Hematopoietic multipotent progenitor cell (in vitro differentiated cells): ENCODE measurements at regions not wholly inside any gene's neighbourhood (a gene's known extent, or its start where the extent isn't known, plus 50 kb on each side); places are given as distances from the start of the nearest gene placed in this dataset.

Source experiments
- DNase-seq, 3 donors: peaks; one replicate each; pipeline ENCODE4 v3.0.0-alpha.2; 2011 to 2015; ENCODE audit warnings: low read depth in 2 of 3, low spot score in 2 of 3

DNA sequence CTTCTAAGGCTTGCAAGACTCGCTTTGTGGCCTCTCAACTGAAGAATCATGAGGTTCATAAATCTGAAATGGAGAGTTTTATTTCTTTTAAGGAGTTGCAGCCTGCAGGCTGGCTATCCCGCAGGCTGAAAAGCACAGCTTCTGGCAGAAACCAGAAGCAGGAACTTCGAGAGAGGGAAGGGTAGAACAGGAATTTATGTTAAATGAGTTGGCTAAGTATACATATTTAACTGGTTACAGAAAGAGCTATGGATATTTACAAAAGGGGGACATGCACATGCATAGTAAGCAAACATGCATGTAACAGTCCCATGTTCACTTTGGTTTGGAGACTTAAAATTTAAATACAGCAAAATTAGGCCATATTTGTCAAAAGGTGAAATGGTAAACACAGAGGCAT is 787.0 kb downstream of the TFAP2A start:
- no peak for DNase-seq

DNA sequence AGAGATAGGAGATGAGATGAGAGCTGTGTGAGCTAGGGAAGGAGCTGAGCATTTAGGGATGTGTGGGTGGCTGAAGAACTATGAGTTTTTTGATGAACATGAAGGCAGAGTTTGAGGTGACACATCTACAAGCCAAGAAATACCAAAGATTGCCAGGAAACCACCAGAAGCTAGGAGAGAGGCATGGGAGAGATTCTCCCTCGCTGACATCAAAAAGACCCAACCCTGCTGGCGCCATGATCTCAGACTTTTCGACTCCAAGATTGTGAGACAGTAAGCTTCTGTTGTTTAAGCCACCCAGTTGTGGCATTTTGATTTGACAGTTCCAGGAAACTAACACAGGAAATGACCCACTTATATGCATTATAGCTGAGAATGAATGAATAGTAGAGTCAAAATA is 790.9 kb downstream of the TFAP2A start:
- no peak for DNase-seq

DNA sequence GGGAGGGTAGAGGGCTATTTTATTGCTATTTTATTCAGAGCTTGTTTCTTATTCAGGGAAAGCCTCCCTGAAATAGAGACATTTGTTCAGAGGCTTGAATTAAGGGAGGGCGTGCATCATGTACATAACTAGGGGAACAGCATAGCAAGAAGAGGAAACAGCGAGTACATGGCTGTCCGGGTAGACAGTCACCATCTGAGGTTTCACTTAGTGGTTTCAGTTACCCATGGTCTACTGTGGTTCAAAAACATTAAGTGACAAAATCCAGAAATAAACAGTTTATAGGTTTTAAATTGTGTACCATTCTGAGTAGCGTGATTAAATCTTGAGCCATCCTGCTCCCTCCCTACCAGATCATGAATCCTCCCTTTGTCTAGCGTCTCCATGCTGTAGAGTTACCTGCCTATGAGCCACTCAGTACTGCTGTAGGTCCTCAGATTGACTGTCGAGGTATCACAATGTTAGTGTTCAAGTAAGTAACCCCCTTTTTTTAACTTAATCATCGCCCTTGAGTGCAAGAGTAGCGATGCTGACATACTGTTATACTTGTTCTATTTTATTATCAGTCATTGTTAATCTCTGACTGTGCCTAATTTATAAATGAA is 791.5 kb downstream of the TFAP2A start:
- no peak for DNase-seq

DNA sequence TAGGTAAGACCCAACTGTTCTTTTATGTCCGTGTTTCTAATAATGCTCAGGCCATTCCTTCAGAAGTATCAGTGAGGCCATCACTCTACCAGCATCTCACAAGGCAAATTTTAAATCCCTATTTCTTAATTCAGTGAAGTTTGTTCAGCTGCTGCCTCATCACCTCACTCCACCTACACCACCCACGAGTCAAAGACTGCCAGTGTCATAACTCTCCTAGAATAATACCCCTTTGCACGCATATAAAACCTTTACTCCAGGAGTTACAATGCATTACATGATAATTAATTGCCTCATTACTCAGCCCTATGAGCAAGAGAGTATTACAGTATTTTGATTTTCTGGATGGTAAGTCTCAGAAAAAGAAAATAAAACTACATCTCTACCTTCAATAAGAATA is 793.6 kb downstream of the TFAP2A start:
- no peak for DNase-seq

DNA sequence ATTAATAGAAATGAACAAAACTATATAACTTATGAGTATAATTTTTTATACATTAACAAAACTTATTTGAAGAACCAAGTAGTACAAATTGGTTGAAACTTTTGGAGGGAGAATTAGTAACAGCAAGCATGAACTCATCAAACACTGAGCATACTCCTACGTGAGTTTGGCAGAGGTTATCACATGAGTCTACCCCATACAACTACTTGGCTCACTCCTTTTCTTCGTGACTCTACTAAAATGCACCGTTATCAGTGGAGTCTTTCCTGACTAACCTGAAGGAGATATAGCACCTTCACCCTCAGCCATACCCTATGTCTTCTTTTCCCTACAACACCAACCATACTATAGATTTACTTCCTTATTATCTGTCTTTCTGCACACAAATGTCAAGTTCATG is 794.2 kb downstream of the TFAP2A start:
- DNase-seq = no peak

DNA sequence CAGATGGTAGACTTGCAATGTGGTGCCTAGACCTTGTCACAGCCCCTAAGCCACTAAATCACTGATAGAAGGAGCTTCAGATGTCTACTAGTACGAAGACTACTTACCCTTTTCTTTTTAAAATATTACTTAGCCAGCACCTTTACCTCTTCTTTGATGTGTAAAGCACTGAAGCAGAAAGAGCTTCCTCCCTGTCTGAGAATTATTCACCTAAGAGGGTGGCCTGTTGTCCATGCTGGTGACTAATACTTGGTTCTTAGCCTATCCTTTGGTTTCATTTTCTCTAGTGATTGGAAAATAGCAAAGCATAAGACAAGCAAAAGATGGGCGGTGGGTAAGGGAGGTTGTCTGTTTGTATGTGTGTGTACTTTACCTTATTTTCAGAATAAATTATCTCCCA is 794.6 kb downstream of the TFAP2A start:
- no peak for DNase-seq

DNA sequence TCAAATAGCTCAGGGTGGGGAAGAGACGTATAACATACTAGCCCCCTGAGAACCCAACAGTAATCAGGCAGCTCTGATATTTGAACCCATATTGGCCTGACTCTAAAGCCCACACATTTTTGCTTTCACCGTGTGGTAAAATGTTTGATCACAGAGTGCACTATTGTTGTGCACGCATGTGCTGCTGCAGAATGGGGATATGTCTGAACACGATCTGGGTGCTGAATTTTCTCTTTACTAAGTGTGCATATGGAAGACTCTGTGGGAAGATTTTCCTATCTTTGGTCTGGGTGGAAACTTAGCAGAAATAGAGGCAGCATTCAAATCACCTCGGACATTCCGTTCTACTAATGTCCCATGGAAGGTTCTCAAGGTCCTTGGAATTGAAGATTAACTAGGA is 800.1 kb downstream of the TFAP2A start:
- DNase-seq = no peak

DNA sequence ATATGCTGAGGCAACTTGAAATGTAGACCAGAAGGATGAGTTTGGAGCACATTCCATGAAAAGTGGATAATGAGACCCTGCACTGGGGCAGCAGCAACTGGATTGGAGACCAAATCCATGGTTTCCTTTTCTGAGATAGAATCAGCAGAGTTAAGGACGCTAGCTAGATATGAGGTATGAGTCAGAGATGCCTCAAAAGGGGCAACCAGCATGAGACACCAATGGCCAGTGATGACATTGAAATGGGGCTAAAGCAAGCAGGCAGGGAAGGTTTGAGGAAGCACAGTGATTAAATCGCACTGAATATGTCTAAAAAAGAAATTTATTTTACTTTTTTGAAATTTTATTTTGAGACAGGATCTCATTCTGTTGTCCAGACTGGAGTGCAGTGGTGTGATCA is 802.4 kb downstream of the TFAP2A start:
- DNase-seq = no peak

DNA sequence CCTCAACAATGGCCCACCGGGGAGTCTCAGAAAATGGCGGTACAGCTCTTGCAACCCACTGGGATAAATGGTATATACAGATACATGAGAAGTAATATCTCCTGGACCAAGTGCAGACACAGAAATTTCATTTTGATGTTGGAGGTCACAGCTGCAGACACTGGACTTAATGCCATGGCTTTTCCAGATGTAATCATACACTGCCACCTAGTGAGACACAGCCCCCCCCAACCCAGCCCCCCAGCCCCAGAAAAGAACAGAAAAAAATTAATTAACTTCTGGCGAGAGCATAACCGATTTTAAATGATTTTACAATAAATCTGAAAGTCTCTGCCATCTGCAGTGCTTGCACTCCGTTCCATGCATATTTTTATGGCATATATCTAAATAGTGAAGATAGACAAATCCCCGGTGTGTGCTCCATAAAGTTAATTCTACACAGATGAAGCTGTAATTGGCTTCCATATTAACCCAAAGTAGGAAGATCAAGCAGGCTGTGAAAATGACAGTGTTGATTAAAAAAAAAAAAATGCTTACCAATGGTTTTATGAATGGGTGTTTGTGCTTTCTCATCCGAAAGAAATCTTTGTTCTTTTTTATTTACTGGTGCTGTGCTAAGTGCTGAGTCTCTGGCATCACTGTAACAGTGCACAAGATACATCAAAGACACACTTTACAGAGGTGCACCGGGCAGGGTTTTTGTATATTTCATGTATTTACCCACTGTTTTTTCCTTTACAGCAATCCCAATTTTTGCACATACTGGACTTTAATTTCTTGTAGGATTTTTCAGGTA is 804.1 kb downstream of the TFAP2A start:
- DNase-seq = no peak

DNA sequence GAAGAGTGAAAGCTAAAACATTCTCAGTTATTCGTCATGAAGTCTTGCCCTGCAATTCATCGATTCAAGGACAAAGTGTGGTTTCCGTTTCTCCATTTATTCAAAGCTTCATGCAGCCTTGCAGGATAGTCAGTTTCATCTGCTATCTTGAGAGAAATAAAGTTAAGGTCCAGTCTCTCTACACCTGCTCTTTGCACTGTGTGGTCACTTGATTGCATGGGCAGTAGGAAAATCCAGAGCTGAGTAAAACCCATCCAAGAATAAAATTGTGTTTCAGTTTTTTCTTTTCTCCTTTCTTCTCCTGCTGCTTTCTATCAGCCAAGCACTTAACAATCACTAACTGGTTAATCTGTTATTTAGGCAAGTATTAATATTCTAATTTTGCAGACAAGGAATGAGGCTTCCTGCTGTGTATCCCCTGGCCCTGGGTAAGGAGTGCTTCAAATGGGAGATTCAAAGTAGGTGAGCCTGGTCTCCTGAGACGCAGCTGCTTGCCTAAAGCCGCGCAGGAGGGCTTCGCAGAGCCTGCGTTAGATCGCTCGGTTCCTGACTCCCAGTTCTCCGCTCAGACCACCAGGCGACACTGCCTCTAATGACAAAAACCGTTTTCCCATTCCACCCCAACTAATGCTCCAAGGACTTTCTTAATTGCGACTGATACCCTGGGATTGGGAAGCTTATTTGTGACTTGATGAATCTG is 808.3 kb downstream of the TFAP2A start:
- no peak for DNase-seq

DNA sequence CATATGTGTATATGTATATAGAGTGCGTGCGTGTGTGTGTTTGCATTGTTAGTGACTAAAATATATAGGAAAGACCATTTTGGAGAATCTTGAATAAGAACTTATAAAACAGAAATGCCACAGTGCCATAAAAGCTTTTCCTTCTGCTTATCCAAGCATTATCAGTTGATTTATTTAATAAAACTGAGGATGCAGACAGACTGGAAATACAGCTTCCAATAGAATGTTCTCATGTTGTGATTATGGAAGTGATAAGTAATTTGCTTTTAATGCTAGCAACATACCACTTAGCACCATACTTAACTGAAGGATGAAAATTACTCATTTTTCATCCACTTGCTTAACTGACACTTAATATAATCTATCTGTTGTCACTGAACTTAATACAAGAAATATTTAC is 820.1 kb downstream of the TFAP2A start:
- no peak for DNase-seq

DNA sequence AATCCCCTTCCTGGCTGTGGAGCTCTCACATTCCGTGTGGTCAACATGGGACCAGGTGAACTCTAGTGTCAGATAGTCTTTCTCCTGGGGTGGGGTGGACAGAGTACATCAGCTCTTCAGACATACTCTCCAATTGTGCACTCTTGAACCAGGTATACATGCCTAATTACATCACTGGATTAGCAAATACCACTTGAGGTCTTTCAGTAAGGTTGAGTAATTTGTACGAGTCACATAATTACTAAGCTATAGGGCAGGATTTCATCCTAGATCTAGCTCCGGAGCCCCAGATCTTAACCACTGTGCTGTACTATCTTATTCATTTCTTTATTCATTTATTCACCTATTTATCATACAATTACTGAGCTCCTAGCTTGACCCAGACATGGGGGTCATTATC is 821.3 kb downstream of the TFAP2A start:
- DNase-seq = no peak

DNA sequence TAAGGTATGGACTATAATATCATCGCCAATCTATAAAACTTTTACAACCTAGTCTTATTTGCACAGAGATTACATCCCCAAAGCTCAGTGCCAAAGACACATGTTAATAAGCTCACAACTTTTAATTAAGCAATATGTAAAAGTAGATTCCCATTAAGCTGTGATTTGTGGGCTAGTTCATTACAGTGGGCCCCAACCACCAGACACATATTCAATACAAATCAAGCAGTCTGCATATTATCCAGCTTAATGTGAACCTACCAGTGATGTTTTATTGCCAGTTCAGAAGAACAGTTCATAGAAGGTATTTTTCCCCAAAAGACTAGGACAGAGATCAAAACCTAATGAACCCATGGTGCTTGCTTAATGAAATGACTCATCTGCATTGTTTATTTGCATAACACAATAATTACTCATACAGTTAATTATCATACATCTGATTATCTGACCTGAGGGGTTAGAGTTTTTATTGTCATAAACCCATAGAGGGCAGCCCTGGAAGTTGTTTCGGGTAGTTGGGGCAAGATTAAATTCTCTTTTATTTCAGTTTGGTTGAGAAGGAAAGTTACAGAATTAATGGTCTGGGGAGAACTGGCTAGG is 831.0 kb downstream of the TFAP2A start:
- DNase-seq = no peak

DNA sequence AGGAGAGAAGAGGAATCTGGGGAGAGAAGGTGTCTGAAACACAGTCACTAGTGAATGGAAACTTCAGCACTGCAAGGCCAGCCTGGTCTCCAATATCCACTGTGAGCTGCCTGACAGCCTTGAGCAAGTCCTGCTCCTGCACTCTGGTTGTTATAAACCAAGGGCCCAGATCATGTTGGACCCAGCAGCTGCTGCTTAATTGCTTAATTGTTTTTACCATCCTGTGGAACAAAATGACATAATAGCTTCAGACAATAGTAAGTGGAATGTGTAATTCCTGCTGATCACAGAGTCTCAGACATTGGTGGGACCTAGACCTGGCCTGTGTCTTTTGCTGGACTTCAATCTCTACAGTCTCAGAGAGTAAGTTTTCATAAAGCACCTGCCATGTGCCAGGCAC is 833.7 kb downstream of the TFAP2A start:
- DNase-seq = no peak

DNA sequence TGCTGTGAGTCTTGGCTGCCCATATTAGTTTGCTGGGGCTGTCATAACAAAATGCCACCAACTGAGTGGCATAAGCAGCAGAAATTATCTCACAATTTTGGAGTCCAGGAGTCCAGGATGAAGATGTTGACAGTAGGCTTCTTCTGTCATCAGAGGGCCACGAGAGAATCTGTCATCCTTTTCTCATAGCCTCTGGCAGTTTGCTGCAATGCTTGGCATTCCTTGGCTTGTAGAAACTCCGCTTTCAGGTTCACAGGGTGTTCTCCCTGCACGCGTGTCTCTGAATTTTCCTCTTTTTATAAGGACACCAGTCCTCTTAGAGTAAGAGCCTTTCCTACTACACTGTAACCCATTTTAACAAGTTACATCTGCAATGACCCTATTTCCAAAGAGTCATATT is 838.4 kb downstream of the TFAP2A start:
- no peak for DNase-seq

DNA sequence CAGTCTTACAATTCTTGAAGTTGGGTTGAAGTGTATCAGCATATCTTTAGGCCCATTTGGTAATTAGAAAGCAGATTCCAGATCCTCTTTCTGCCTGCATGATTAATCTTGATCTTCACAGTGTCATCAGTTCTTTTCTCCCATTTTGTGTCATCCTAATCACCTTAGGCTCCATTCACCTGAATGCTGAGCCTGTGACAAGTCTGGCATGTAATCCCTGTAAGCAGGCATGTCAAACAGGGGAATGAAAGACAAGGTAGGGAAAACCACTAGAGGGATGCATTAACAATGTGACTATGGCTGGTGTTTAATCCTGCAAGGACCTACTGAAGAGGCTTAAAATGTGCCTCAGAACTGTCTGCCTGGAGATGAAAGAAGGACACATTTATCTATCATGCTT is 848.8 kb downstream of the TFAP2A start:
- DNase-seq = no peak

DNA sequence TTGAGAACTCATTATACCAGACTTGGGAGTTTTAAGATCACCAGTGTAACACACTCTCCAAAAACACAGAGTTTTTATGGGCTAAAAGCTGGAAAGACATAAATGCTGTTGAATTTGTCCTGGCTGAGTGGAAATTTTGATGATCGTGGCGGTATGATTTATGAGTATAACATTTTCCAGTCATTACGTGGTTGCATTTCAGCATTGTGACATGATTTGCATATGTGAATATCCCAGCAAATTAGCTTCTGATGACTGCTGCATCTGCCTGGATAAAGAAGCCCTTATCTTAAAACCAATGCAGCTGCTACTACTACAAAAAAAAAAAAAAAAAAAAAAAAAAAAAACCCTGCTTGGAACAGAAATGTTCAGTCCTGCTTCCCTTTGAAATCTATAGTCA is 850.9 kb downstream of the TFAP2A start:
- DNase-seq = no peak

DNA sequence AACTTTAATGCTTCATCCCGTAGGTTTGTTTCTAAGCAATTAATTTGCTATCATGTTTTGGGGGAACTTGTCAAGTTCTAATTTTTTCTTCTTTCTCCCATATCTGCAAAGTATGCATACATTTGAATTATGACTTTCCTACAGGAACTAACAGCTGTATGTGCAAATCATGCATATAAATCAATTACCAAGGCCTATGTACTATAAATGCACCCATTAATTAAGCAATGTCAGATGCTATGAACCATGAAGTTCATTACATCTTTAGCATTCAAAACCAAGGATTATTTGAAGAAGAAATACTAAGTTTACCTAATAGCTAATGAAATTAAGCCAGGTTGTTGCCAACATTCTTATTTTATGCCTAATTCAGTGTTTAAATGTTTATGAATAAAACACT is 851.3 kb downstream of the TFAP2A start:
- DNase-seq = no peak

DNA sequence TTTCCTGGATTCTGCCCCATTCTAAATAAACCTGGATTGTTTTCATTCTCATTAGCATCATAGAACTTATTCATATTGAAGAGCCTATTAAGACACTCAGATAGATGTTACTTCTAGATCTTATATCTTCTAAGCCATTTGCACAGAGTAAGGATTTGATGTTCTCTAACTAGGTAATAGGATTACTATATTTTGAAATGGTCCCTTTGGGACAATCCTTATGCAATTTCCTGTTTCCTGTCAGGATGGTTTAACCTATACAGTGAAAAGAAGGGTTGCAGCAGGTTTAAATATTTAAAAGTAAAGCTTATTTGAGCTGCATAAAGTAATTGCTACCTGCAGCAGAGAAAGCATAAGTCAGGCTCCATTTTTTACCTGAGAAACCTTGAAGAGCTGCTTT is 860.1 kb downstream of the TFAP2A start:
- no peak for DNase-seq

DNA sequence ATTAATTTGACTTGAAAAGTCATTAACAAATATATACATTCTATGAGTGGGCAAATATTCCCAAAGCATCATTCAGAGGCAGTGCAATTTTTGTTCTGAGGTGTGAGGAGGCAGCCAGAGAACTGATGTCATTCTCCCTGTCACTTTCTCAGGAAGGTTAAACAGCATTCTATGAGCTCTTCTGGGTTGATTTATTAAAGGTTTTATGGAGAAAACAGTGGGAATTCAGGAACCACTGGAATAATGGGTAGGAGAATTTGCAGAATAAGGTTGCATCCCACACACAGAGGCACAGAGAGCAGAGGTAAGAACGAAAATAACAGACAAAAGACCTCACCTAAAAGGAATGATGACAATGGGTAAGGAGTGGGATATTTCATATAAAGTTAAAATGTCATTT is 860.6 kb downstream of the TFAP2A start:
- DNase-seq = no peak

DNA sequence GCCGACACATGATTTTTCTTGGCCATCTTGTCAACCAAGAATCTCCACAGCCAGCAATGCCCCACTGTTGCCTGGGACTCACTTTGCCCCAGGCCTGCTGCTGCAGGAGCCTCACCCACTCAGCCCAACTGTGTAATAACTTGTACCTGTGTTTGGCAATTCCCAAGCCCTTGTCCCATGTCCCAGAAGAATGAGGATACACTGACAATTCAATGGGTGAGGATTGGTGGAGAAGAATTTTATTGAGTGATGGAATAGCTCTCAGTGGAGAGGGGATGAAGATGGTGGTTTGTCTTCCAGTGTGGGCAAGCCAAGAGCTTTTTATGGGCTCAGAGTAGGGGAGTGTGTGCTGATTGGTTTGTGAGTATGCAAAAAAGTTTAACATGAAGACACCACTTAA is 861.9 kb downstream of the TFAP2A start:
- DNase-seq = no peak

DNA sequence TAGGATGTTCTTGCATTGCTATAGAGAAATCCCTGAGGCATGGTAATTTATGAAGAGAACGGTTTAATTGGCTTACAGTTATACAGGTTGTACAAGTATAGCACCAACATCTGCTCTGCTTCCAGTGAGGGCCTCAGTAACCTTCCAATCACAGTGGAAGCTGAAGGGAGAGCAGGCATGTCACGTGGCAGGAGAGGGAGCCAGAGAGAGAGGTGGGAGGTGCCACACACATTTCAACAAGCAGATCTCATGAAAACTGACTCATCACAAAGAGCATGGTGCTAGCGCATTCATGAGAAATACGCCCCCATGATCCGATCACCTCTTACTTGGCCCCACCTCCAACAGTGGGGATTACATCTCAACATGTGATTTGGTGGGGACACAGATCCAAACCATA is 871.2 kb downstream of the TFAP2A start:
- DNase-seq = no peak
